ENCODE measurements at regions not wholly inside any gene's neighbourhood (a gene's known extent, or its start where the extent isn't known, plus 50 kb on each side); places are given as distances from the start of the nearest gene placed in this dataset.
"Not testable (repeated sequence)": the region's sequence is repeated elsewhere in the genome, so short reads cannot be mapped to it uniquely, and the experiment has no call there.

DNA sequence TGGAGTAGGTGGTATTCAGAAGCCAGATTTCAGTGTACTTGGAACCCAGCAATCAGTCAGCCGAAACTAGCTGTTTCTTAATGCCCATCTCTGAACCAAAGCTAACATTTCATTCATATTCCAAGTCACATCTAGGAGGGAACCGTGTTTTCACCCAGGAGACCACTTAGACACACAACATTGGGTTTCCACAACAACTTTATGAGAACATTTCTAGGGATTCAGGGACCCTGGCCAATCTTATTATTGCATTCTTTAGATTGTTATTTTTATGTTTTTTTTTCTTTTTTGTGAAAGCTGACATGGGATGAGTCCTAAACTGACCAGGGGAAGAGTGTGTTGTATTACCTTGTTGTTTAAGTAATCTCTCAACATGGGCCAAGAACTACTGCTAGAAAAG, 72.5 kb upstream of the KIAA0040 start:
- DNase-seq (ENCODE audit: extremely low spot score), result no peak
- Histone ChIP-seq H3K4me1 (peaks cover 0 to 14% (median 4%) of the 10 kb centered on the region in 4 donors), H3K36me3 (no peaks in the 10 kb centered on the region), H3K9me3 (peaks cover 0 to 8% (median 0%) of the 10 kb centered on the region in 4 donors), H3K4me3 (no peak overlapping the region), H3K27ac (replicated peaks in 1 of 4) (no peak overlapping the region), H3K27me3 (no peaks in the 10 kb centered on the region)
- WGBS, result 84% methylated on average over 2 of the region's 2 CpGs
- TF ChIP-seq, protein P1, sequence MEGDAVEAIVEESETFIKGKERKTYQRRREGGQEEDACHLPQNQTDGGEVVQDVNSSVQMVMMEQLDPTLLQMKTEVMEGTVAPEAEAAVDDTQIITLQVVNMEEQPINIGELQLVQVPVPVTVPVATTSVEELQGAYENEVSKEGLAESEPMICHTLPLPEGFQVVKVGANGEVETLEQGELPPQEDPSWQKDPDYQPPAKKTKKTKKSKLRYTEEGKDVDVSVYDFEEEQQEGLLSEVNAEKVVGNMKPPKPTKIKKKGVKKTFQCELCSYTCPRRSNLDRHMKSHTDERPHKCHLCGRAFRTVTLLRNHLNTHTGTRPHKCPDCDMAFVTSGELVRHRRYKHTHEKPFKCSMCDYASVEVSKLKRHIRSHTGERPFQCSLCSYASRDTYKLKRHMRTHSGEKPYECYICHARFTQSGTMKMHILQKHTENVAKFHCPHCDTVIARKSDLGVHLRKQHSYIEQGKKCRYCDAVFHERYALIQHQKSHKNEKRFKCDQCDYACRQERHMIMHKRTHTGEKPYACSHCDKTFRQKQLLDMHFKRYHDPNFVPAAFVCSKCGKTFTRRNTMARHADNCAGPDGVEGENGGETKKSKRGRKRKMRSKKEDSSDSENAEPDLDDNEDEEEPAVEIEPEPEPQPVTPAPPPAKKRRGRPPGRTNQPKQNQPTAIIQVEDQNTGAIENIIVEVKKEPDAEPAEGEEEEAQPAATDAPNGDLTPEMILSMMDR (IDR thresholded peaks at IDR 0.05), result no peak
- TF ChIP-seq POLR2AphosphoS5 (IDR thresholded peaks at IDR 0.05), result no peak
- intact Hi-C loops (cut with DNase I), result no loop called here

DNA sequence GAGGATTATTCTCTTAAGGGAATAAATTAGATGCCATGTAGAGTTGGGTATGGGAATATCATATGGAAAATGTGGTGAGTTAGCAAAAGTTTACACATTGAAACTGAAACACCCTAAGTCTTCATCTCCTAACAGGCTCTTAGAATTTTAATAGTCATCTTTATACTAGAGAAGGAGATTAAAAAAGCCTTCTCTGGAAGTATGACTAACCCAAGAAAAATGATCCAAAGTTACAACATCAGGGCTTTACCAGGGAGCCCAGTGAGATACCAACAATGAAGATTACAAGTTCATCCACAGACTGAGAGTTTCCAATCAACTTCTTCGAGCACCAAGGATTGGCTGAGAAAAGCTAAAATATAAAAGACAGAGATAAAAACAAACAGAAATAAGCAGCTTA, 70.0 kb upstream of the KIAA0040 start:
- intact Hi-C loops (cut with DNase I), result no loop called here

DNA sequence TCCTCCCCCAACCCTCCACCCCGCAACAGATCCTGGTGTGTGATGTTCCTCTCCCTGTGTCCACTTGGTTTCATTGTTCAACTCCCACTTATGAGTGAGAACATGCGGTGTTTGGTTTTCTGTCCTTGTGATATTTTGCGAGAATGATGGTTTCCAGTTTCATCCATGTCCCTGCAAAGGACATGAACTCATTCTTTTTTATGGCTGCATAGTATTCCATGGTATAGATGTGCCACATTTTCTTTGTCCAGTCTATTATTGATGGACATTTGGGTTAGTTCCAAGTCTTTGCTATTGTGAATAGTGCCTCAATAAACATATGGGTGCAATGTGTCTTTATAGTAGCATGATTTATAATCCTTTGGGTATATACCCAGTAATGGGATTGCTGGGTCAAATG, 63.7 kb upstream of the KIAA0040 start:
- H3K27ac ChIP-seq (replicated peaks in 1 of 4); H3K4me3 ChIP-seq; intact Hi-C loops (cut with DNase I); H3K36me3 ChIP-seq; DNase-seq (ENCODE audit: extremely low spot score); H3K4me1 ChIP-seq; H3K9me3 ChIP-seq; H3K27me3 ChIP-seq: not testable (repeated sequence)
- WGBS, result 92% methylated on average over 3 of the region's 3 CpGs

More for the DNA sequence above, 70.0 kb upstream of the KIAA0040 start:
- WGBS, result 86% methylated on average over 1 of the region's 1 CpG
- Histone ChIP-seq H3K36me3 (no peaks in the 10 kb centered on the region), H3K4me1 (peaks cover 0 to 8% (median 4%) of the 10 kb centered on the region in 4 donors), H3K27me3 (no peaks in the 10 kb centered on the region), H3K4me3 (no peak overlapping the region), H3K9me3 (peaks cover 0 to 8% (median 0%) of the 10 kb centered on the region in 4 donors), H3K27ac (replicated peaks in 1 of 4) (no peak overlapping the region)
- DNase-seq (ENCODE audit: extremely low spot score), result no peak
- TF ChIP-seq POLR2A (IDR thresholded peaks at IDR 0.05; ENCODE audit: low read depth), result no peak
- no peak for TF ChIP-seq EP300 (IDR thresholded peaks at IDR 0.05)
- no peak for TF ChIP-seq POLR2AphosphoS5 (IDR thresholded peaks at IDR 0.05)
- TF ChIP-seq, protein P1 (IDR thresholded peaks at IDR 0.05), result no peak

DNA sequence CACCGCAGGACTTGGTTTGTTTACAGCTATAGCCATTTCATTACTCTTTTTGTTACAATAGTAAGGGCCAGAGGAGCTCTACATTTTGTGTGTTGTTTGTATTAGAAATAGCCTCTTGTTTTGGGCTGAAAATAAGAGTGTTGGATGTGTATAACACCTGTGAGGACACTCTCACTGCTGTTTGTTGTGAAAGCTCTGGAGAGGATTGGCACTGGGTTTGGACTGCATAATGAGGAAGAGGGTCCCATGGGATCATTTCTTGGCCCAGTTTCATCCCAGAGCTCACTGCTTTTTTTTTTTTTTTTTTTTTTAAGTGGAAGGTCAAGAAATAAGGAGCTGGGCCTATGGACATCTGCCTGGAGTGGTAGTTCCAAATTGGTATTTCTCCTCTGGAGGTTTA, 61.6 kb upstream of the KIAA0040 start:
- TF ChIP-seq, protein P1 (IDR thresholded peaks at IDR 0.05), result no peak
- Histone ChIP-seq H3K4me3 (no peak overlapping the region), H3K27me3 (no peaks in the 10 kb centered on the region), H3K9me3 (peaks cover 0 to 12% (median 0%) of the 10 kb centered on the region in 4 donors), H3K36me3 (no peaks in the 10 kb centered on the region), H3K4me1 (no peaks in the 10 kb centered on the region), H3K27ac (replicated peaks in 1 of 4) (no peak overlapping the region)
- no peak for DNase-seq (ENCODE audit: extremely low spot score)
- WGBS, result 100% methylated on average over 1 of the region's 1 CpG
- intact Hi-C loops (cut with DNase I), result no loop called here

DNA sequence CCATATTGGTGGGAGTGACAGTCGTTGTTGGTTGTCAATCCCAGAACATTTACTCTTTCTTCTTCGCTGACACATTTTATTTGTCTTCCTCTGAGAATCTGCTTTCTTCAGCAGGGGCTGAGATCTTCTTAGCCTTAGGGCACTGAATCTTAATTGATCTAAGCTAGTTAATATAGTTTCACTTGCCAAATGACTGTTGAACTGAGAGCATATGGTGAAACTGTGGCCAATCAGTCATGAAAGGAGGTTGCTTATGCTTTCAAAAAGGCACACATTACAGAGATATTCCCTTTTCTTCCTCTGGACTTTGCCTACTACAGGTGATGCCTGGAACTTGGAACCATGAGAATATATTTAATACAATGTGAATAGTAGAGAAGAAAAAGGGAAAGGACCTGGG, 60.0 kb upstream of the KIAA0040 start:
- Histone ChIP-seq H3K4me1 (no peaks in the 10 kb centered on the region), H3K4me3 (no peak overlapping the region), H3K27ac (replicated peaks in 1 of 4) (no peak overlapping the region), H3K9me3 (peaks cover 0 to 12% (median 0%) of the 10 kb centered on the region in 4 donors), H3K36me3 (no peaks in the 10 kb centered on the region), H3K27me3 (no peaks in the 10 kb centered on the region)
- TF ChIP-seq, protein P1 (IDR thresholded peaks at IDR 0.05), result no peak
- TF ChIP-seq EP300 (IDR thresholded peaks at IDR 0.05), result no peak
- no peak for TF ChIP-seq POLR2AphosphoS5 (IDR thresholded peaks at IDR 0.05)
- no peak for TF ChIP-seq POLR2A (IDR thresholded peaks at IDR 0.05; ENCODE audit: low read depth)
- intact Hi-C loops (cut with DNase I), result no loop called here
- WGBS, result 81% methylated on average over 2 of the region's 2 CpGs
- no peak for DNase-seq (ENCODE audit: extremely low spot score)

Measured in esophagus muscularis mucosa (tissue), 4 donors.